Type B pancreatic cell (in vitro differentiated cells): ENCODE measurements at regions not wholly inside any gene's neighbourhood (a gene's known extent, or its start where the extent isn't known, plus 50 kb on each side); places are given as distances from the start of the nearest gene placed in this dataset.

Source experiments
- DNase-seq: peaks from one replicate; pipeline ENCODE4 v3.0.0; 2021; ENCODE audit warnings: mixed read lengths; ENCODE audit not compliant: unreplicated experiment; ENCODE audit errors: extremely low spot score
- H3K27ac Mint-ChIP-seq: 2 replicates; pipeline ENCODE4 v1.8.0; 2021; ENCODE audit warnings: mild to moderate bottlenecking, mixed read lengths
- H3K27me3 Mint-ChIP-seq: 2 replicates; pipeline ENCODE4 v1.8.0; 2021; ENCODE audit warnings: mixed read lengths
- H3K36me3 Mint-ChIP-seq: 2 replicates; pipeline ENCODE4 v1.8.0; 2021; ENCODE audit warnings: mixed read lengths
- H3K4me1 Mint-ChIP-seq: one replicate; pipeline ENCODE4 v1.8.0; 2021; ENCODE audit warnings: mixed read lengths; ENCODE audit not compliant: unreplicated experiment
- H3K4me3 Mint-ChIP-seq: 2 replicates; pipeline ENCODE4 v1.8.0; 2021; ENCODE audit warnings: mild to moderate bottlenecking, mixed read lengths
- H3K9me3 Mint-ChIP-seq: 2 replicates; pipeline ENCODE4 v1.8.0; 2021; ENCODE audit warnings: mixed read lengths
- CTCF ChIP-seq: fragments of 200-600 bp; sonication (generic); conservative IDR thresholded peaks from 2 replicates; pipeline ENCODE4 v1.5.0; 2021; ENCODE audit warnings: antibody characterized with exemption, mild to moderate bottlenecking

GRCh38 chr6:140140891-140141290 is 766.4 kb upstream of the CITED2 start:
- peaks cover 4% of the 10 kb centered on the region for H3K9me3 Mint-ChIP-seq
- no peak for TF ChIP-seq CTCF
- H3K36me3 Mint-ChIP-seq: no peaks in the 10 kb centered on the region
- no peaks in the 10 kb centered on the region for H3K27me3 Mint-ChIP-seq
- no peak overlapping the region for H3K4me3 Mint-ChIP-seq
- peaks cover 7% of the 10 kb centered on the region for H3K4me1 Mint-ChIP-seq
- DNase-seq: no peak
- H3K27ac Mint-ChIP-seq: no peak overlapping the region

DNA sequence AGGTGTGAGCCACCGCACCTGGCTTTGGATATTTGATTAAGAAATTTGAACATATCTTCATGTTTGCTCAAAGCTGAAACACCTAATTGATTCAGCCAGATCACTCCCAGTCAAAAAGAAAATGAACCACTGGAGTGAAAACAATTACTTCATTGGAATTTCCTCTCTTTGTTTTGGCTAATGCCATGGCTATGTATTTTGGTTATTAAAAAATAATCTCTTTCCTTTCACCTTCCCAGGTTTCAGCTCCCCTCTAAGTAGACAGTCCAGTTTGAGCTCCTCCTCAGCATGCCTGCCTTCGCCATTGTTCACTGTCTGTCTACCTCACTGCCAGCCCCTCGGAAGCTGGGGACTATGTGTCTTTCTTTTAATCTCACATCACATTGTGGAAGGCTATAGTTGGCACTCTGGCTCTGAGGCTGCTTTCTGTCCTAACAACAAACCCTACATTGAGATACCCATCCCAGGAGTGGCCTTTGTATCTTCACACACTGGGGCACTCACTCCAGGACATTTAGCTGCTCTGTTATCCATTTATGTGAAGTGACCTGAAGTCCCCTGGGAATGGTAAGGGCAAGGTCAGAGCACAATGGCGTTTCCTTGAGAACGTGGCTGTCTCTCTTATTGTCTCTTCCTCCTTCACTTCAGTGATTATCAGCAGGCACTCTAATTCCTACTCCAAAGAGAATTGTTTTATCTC is 764.0 kb upstream of the CITED2 start:
- no peak for TF ChIP-seq CTCF
- H3K9me3 Mint-ChIP-seq: peaks cover 9% of the 10 kb centered on the region
- H3K4me3 Mint-ChIP-seq: no peak overlapping the region
- no peaks in the 10 kb centered on the region for H3K36me3 Mint-ChIP-seq
- H3K27ac Mint-ChIP-seq: peak overlapping the region; percentile 71
- no peaks in the 10 kb centered on the region for H3K27me3 Mint-ChIP-seq
- no peak for DNase-seq
- peaks cover 7% of the 10 kb centered on the region for H3K4me1 Mint-ChIP-seq

- no peak for TF ChIP-seq CTCF
- DNase-seq: no peak
- Mint-ChIP-seq H3K36me3 (peaks cover 6% of the 10 kb centered on the region), H3K27ac (no peak overlapping the region), H3K4me3 (no peak overlapping the region), H3K4me1 (peaks cover 7% of the 10 kb centered on the region), H3K9me3 (peaks cover 12% of the 10 kb centered on the region), H3K27me3 (no peaks in the 10 kb centered on the region)
Observed at GRCh38 chr6:140134224-140134623, 759.8 kb upstream of the CITED2 start.

DNA sequence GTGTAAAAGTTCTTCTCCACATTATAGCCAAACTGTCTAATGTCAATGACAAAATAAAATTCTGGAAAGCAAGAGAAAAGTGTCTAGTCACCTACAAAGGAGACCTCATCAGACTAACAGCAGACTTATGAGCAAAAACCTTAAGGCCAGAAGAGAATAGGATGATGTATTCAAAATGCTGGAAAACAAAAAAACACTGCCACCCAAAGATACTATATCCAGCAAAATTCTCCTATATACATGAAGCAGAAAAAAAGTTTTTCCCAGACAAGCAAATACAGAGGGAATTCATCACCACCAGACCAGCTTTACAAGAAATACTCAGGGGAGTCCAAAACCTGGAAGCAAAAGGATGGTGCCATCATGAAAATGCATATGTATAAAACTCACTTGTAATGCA is 755.6 kb upstream of the CITED2 start:
- Mint-ChIP-seq H3K27ac (no peak overlapping the region), H3K4me3 (no peak overlapping the region), H3K36me3 (peaks cover 20% of the 10 kb centered on the region), H3K27me3 (no peaks in the 10 kb centered on the region), H3K4me1 (no peaks in the 10 kb centered on the region), H3K9me3 (peaks cover 17% of the 10 kb centered on the region)
- DNase-seq: no peak
- no peak for TF ChIP-seq CTCF

DNA sequence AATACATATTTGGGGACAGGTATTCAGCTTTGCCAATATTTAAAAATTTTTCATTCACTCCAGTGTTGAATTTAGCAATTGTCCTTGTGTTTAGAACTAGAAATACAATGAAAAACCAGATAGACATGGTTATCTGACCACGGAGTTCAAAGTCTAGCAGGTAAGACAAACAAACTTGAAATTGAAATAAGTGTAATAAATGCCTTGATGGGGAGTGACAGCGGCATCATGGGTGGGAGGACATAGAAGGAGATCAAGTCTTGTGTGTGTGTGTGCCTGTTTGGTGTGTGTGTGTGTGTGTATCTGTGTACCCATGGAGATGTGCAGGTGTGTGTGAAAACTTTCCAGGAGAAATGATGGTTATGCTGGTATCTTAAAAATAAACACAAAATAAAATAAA is 750.0 kb upstream of the CITED2 start:
- Mint-ChIP-seq H3K9me3 (peaks cover 7% of the 10 kb centered on the region), H3K4me3 (no peak overlapping the region), H3K36me3 (peaks cover 15% of the 10 kb centered on the region), H3K27me3 (no peaks in the 10 kb centered on the region), H3K27ac (peak overlapping the region; percentile 16), H3K4me1 (no peaks in the 10 kb centered on the region)
- DNase-seq: no peak
- no peak for TF ChIP-seq CTCF

- Mint-ChIP-seq H3K4me3 (no peak overlapping the region), H3K27me3 (no peaks in the 10 kb centered on the region), H3K36me3 (no peaks in the 10 kb centered on the region), H3K9me3 (no peaks in the 10 kb centered on the region), H3K4me1 (peaks cover 7% of the 10 kb centered on the region), H3K27ac (no peak overlapping the region)
- no peak for TF ChIP-seq CTCF
- DNase-seq: no peak
Observed at GRCh38 chr6:140108167-140108566, 733.7 kb upstream of the CITED2 start.
